ENCODE measurements at regions not wholly inside any gene's neighbourhood (a gene's known extent, or its start where the extent isn't known, plus 50 kb on each side); places are given as distances from the start of the nearest gene placed in this dataset.

DNA sequence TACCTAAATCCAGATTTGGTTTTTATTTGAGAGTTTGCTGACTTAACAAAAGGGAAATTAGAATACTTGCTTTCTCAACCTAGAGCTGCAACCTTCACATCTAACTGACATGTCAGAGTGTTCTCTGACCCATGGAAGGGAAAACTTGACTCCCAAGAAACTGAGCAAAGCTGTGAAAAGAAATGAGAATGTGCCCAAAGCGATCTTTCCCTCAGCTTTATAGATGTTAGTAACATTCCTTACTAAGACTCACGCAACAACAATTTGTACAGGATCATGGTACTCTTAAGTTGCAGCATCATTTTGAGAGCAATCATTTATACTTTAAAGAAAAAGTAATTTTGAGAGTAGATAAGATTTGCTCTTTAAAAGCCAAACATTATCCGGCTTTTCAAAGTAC lies 117.0 kb upstream of the FBXL7 start (continued):
- TF ChIP-seq, protein P1, sequence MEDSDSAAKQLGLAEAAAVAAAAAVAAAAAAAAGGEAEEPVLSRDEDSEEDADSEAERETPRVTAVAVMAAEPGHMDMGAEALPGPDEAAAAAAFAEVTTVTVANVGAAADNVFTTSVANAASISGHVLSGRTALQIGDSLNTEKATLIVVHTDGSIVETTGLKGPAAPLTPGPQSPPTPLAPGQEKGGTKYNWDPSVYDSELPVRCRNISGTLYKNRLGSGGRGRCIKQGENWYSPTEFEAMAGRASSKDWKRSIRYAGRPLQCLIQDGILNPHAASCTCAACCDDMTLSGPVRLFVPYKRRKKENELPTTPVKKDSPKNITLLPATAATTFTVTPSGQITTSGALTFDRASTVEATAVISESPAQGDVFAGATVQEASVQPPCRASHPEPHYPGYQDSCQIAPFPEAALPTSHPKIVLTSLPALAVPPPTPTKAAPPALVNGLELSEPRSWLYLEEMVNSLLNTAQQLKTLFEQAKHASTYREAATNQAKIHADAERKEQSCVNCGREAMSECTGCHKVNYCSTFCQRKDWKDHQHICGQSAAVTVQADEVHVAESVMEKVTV (CRISPR knock-in tag; IDR thresholded peaks at IDR 0.05), result no peak
- TF ChIP-seq SMAD2 (IDR thresholded peaks at IDR 0.05; ENCODE audit: low read depth, low read length) (no peak), EP400 (IDR thresholded peaks at IDR 0.05) (no peak), ZBTB17 (CRISPR knock-in tag; IDR thresholded peaks at IDR 0.05) (no peak), PHB2 (IDR thresholded peaks at IDR 0.05; ENCODE audit: low read depth) (no peak)
- TF ChIP-seq, protein P2, sequence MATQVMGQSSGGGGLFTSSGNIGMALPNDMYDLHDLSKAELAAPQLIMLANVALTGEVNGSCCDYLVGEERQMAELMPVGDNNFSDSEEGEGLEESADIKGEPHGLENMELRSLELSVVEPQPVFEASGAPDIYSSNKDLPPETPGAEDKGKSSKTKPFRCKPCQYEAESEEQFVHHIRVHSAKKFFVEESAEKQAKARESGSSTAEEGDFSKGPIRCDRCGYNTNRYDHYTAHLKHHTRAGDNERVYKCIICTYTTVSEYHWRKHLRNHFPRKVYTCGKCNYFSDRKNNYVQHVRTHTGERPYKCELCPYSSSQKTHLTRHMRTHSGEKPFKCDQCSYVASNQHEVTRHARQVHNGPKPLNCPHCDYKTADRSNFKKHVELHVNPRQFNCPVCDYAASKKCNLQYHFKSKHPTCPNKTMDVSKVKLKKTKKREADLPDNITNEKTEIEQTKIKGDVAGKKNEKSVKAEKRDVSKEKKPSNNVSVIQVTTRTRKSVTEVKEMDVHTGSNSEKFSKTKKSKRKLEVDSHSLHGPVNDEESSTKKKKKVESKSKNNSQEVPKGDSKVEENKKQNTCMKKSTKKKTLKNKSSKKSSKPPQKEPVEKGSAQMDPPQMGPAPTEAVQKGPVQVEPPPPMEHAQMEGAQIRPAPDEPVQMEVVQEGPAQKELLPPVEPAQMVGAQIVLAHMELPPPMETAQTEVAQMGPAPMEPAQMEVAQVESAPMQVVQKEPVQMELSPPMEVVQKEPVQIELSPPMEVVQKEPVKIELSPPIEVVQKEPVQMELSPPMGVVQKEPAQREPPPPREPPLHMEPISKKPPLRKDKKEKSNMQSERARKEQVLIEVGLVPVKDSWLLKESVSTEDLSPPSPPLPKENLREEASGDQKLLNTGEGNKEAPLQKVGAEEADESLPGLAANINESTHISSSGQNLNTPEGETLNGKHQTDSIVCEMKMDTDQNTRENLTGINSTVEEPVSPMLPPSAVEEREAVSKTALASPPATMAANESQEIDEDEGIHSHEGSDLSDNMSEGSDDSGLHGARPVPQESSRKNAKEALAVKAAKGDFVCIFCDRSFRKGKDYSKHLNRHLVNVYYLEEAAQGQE (IDR thresholded peaks at IDR 0.05; ENCODE audit: borderline replicate concordance), result no peak
- TF ChIP-seq, protein P2 (CRISPR knock-in tag; IDR thresholded peaks at IDR 0.05; ENCODE audit: low read depth), result no peak
- TF ChIP-seq, protein P3, sequence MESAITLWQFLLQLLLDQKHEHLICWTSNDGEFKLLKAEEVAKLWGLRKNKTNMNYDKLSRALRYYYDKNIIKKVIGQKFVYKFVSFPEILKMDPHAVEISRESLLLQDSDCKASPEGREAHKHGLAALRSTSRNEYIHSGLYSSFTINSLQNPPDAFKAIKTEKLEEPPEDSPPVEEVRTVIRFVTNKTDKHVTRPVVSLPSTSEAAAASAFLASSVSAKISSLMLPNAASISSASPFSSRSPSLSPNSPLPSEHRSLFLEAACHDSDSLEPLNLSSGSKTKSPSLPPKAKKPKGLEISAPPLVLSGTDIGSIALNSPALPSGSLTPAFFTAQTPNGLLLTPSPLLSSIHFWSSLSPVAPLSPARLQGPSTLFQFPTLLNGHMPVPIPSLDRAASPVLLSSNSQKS (CRISPR knock-in tag; IDR thresholded peaks at IDR 0.05), result no peak

Data from K562 (cell line).